Eye (tissue), 1 donor: ENCODE measurements at regions not wholly inside any gene's neighbourhood (a gene's known extent, or its start where the extent isn't known, plus 50 kb on each side); places are given as distances from the start of the nearest gene placed in this dataset.

ENCODE experiments used
- DNase-seq: peaks from one replicate; pipeline ENCODE4 v3.0.0-alpha.2; 2015

DNA sequence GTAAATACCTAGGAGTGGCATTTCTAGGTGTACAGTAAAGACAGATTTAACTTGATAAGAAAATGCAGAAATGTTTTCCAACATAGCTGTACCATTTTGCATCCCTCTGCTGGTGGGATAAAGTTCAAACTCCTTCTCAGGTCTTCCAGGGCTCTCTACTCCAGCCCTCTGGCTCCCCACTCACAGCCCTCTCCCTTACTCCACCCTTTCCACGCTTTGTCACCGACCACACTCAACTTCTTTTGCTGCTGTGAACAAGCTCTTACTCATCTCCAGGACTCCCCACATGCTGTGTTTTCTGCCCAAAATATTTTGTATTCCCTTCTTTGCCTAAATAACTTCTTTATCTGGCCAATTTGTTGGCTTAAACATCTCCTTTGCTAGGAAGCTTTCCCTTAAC is 90.6 kb upstream of the OSMR start:
- no peak for DNase-seq

DNA sequence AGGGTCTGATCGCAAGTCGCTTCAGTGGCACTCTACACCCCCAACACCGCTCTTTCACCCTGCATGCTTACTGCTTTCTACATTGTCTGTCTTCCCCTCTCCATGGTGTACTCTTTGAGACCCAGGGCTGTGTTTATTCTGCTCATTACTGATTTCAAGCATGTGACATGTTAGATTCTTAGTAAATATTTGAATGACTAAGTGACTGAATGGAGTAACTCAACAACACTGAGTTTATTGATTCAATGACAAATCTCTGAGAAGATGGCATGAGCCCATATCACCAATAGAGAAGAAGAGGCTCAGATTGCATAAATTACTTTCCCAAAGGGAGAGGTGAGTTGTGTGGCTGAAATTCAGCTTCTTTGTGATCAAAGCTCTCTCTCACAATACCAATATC is 89.7 kb upstream of the OSMR start:
- DNase-seq: no peak

GRCh38 chr5:38757451-38758245 is 88.2 kb upstream of the OSMR start:
- no peak for DNase-seq

- DNase-seq: peak; percentile 84
These were observed 86.8 kb upstream of the OSMR start for GRCh38 chr5:38758774-38759600.

- no peak for DNase-seq
These were observed 80.8 kb upstream of the OSMR start for GRCh38 chr5:38764937-38765391.

- DNase-seq: peak; percentile 33
These were observed 80.4 kb upstream of the OSMR start for GRCh38 chr5:38765399-38765861.

DNA sequence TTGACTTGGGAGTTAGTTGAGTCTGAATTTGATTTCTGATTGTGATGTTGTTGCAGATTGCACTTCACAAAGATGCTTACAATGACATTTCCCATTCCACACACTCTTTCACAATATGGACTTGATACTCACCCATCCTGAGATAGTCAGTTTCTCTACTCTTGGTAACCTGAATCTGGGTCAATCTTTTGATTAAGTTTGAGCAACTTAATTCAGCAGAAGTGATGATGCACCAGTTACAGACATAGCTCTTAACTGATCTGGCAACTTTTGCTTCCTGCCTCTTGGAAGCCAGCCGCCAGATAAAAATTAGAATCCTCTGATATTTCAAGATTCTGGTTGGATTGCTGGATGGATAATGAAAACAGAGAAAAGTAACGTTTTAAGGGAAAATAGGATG is 79.7 kb upstream of the OSMR start:
- DNase-seq: no peak

GRCh38 chr5:38768412-38769211 is 77.2 kb upstream of the OSMR start:
- DNase-seq: no peak

DNA sequence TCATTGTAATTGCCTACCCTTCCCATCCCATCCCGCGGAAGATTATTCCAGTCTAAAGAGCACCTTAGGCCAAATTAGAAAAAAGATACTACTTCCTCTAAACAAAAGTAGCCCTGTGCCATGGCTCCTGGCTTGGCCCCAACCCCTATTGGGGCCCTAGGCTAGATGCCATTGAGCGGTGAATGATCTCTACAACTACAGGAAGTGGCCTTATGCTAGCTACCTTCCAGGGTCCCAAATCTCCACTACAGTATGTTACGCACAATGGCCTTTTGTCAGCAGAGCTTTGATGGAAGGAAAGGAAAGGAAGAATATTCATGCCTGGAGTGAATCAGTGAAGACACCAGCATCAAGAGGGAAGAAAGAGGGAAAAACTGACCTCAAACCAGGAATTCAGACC is 73.3 kb upstream of the OSMR start:
- DNase-seq: no peak

DNA sequence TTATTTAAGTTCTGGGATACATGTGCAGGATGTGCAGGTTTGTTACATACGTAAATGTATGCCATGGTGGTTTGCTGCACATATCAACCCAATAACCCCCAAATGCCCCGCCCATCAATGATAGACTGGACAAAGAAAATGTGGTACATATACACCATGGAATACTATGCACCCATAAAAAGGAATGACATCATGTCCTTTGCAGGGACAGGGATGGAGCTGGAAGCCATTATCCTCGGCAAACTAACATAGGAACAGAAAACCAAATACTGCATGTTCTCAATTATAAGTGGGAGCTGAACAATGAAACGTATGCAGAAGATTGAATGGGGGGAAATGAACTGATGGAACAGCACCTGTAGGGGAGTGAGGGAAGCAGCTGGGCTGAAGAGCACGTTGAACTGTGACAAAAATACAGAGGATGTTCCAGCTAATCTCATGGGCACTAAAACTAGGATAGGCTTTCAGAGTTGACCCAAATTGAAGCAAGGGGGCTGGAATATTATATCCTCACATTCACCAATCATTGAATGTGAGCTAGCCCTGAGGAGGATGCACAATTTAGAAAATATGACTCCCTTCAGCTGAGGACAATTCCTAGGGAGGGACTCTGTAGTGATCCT is 70.5 kb upstream of the OSMR start:
- no peak for DNase-seq

- no peak for DNase-seq
These were observed 69.5 kb upstream of the OSMR start for GRCh38 chr5:38776149-38776896.

DNA sequence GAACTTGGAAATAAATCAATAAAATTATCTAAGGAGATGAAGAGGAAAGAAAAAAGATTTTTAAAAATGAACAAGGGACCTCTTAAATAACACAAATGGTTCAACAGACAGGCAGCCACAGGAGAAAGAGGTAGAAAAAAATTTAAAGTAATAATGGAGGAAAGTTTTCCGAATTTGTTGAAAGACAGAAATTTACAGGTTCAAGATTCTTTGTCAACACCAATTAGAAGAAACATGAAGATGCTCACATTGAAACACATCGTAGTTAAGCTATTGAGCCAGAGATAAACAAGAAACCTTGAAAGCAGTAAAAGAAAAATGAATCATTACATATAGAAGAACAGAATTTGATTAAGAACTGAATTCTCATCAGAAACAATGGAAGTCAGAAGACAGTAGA is 68.7 kb upstream of the OSMR start:
- no peak for DNase-seq

GRCh38 chr5:38780316-38780715 is 65.5 kb upstream of the OSMR start:
- no peak for DNase-seq

DNA sequence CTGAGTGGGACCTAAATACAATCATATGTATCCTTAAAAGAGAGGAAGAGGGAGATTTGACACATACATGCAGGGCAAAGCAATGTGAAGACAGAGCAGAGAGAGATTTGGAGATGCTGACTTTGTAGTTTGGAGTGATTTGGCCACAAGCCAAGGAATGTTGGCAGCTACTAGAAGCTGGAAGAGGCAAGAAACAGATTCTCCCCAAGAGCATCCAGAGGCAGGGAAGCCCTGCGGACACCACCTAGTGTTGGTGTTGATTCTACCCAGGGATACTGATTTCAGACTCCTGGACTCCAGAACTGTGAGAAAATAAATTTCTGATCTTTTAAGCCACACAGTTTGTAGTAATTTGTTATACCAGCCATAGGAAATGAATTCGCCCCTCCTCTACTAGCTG is 64.9 kb upstream of the OSMR start:
- peak; percentile 63 for DNase-seq

DNA sequence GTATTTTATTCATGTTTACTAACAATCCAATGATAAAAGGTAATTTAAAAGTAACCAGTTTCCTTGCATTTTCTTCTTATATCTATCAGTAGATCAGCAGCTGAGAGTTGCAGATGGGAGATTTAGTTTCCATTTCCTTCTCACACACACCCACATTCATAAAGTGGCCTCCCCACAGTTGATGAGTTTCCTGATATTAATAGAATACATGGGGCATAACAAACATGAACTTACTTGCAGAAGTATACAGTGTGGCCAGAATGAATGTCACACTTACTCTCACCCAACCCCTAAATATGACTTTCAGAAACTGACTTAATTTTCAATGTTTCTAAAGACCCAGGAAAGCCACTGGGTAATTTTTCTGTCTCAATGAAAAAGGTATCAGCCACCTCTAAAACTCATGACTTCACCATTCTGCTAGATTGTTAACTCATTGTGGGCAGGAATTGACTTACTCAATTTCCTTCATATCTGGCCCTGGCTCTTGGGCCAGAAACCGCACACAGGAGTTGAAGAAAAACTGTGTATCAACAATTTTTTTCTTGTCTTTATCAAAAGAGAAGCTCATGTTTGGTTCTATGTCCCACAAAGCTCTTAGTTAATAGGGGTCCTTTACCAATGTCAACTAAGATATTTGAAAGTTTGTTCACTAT is 63.5 kb upstream of the OSMR start:
- no peak for DNase-seq

DNA sequence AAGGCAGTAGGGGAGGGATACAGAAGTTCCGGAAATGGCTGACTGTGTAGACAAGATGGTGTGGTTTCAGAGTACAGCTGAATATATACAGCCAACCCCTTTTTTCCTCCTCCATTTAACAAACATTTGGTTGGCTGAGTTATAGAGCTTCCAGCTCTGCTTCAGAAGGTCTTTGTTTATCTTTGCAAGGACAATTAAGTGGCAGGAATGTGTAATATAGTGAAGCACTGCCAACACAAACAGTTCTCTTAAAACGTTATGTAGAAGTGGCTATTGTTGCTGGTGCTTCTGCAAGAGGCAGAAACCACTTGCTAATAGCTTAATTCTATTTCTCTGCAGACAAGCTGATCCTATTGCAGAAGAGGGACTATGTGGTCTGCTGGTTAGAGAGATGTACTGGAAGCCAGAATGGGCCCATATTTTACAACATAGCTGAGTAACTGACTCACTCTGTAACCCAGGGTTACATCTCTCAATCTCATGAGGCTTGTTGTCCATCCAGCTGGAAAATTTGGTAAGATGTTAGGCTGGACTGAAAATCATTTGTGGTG is 62.7 kb upstream of the OSMR start:
- peak; percentile 89 for DNase-seq

GRCh38 chr5:38789134-38789533 is 56.7 kb upstream of the OSMR start:
- DNase-seq: no peak

- DNase-seq: no peak
These were observed 56.0 kb upstream of the OSMR start for GRCh38 chr5:38789777-38790176.

DNA sequence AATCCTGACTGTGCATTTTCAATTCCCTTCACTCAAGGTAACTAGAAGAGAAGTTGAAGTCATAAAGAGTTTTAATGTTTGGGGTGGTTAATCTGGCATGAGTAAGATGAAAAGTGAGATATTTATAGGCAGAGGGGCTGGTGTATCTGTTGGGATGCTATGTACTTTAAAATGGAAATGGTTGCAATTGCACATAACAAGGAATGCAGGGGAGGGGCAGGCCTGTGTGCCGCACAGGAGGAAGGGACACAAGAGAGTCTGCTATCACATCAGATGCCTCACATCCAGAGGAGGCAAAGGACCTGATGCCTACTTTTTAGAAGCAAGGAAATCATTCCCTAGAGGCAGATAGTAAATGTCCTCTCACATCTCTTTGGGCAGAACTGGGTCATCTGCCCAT is 55.5 kb upstream of the OSMR start:
- DNase-seq: no peak

DNA sequence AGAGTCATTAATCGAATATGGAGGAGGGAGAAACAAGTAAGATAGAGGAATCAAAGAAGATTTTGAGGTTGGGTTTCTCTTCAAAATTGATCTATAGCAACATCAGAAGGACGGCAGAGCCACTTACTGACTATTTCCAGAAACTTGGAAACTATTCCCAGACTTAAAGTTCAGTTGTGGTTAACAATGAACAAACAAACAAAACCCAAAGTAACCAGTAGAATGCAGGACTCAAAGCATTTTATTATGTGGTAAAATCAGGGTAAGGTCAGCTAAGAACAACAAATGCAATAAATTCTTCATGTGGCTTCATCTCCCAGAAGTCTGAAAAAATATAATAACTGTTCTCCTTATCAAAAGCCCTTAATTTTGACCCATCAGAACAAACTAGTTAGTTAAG is 54.9 kb upstream of the OSMR start:
- no peak for DNase-seq

GRCh38 chr5:38793099-38793498 is 52.7 kb upstream of the OSMR start:
- no peak for DNase-seq
